ENCODE measurements at regions not wholly inside any gene's neighbourhood (a gene's known extent, or its start where the extent isn't known, plus 50 kb on each side); places are given as distances from the start of the nearest gene placed in this dataset.

DNA sequence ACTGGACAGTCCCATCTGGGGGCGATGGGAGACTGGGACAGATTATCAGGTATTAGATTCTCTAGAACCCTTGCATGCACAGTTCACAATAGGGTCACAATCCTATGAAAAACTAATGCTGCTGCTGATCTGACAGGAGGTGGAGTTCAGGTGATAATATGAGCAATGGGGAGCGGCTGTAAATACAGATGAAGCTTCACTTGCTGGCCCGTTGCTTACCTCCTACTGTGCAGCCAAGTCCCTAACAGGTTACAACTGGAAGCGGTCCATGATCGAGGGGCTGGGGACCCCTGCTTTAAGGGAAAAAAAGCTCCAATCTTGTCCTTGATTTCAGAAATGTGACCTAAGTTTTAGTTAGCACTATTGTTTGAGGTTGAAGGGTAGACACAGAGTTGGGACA is 175.2 kb downstream of the ZNF330 start:
- TF ChIP-seq, protein P1, sequence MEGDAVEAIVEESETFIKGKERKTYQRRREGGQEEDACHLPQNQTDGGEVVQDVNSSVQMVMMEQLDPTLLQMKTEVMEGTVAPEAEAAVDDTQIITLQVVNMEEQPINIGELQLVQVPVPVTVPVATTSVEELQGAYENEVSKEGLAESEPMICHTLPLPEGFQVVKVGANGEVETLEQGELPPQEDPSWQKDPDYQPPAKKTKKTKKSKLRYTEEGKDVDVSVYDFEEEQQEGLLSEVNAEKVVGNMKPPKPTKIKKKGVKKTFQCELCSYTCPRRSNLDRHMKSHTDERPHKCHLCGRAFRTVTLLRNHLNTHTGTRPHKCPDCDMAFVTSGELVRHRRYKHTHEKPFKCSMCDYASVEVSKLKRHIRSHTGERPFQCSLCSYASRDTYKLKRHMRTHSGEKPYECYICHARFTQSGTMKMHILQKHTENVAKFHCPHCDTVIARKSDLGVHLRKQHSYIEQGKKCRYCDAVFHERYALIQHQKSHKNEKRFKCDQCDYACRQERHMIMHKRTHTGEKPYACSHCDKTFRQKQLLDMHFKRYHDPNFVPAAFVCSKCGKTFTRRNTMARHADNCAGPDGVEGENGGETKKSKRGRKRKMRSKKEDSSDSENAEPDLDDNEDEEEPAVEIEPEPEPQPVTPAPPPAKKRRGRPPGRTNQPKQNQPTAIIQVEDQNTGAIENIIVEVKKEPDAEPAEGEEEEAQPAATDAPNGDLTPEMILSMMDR (IDR thresholded peaks at IDR 0.05), result no peak
- no peak for TF ChIP-seq POLR2A (IDR thresholded peaks at IDR 0.05)

Measured in thyroid gland (tissue), 4 donors.